Type B pancreatic cell (in vitro differentiated cells): ENCODE measurements at regions not wholly inside any gene's neighbourhood (a gene's known extent, or its start where the extent isn't known, plus 50 kb on each side); places are given as distances from the start of the nearest gene placed in this dataset.
A peak's percentile ranks its signal among the peaks of the same experiment; 100 is the strongest.

Experiments used
- DNase-seq: peaks from one replicate; pipeline ENCODE4 v3.0.0; 2021; ENCODE audit warnings: mixed read lengths; ENCODE audit not compliant: unreplicated experiment; ENCODE audit errors: extremely low spot score
- H3K27ac Mint-ChIP-seq: 2 replicates; pipeline ENCODE4 v1.8.0; 2021; ENCODE audit warnings: mild to moderate bottlenecking, mixed read lengths
- H3K27me3 Mint-ChIP-seq: 2 replicates; pipeline ENCODE4 v1.8.0; 2021; ENCODE audit warnings: mixed read lengths
- H3K36me3 Mint-ChIP-seq: 2 replicates; pipeline ENCODE4 v1.8.0; 2021; ENCODE audit warnings: mixed read lengths
- H3K4me1 Mint-ChIP-seq: one replicate; pipeline ENCODE4 v1.8.0; 2021; ENCODE audit warnings: mixed read lengths; ENCODE audit not compliant: unreplicated experiment
- H3K4me3 Mint-ChIP-seq: 2 replicates; pipeline ENCODE4 v1.8.0; 2021; ENCODE audit warnings: mild to moderate bottlenecking, mixed read lengths
- H3K9me3 Mint-ChIP-seq: 2 replicates; pipeline ENCODE4 v1.8.0; 2021; ENCODE audit warnings: mixed read lengths
- TF ChIP-seq, protein P1 (sequence below): fragments of 200-600 bp; sonication (generic); conservative IDR thresholded peaks from 2 replicates; pipeline ENCODE4 v1.5.0; 2021; ENCODE audit warnings: antibody characterized with exemption, mild to moderate bottlenecking

DNA sequence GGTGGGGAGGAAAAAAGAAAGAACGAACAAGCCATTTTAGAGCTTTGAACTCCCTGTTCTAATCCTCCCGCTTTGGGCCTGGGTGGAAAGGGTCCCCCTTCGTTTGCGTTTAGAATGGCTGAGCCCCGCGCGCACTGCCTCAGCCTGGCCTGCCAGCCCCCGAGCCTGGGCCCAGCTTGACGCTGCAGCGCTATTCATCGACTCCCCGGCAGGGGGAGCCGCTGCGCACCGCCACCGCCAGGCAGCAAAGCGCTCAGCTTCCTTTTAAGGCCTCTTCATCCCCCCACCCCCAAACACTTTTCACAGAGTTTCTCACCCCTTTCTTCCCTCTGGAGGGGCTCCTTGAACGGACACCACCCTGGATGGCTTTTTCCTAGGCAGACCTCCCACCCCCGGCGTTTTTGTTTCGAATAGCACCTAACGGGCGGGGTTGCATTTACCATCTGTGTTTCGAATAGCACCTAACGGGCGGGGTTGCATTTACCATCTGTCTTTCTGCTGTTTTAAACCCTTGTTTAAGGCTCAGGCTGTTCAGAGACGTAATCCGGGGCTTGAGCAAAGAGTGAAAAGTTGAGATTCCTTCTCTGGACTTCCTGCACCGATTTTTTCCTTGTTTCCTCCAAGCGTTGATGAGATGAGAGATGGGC, 56.4 kb upstream of the PIWIL1 start:
- H3K36me3 Mint-ChIP-seq = no peaks in the 10 kb centered on the region
- H3K4me1 Mint-ChIP-seq = peaks cover 4% of the 10 kb centered on the region
- peaks cover 15% of the 10 kb centered on the region for H3K9me3 Mint-ChIP-seq
- peak overlapping the region; percentile 17 for H3K4me3 Mint-ChIP-seq
- H3K27me3 Mint-ChIP-seq = peaks cover 22% of the 10 kb centered on the region
- TF ChIP-seq, protein P1, sequence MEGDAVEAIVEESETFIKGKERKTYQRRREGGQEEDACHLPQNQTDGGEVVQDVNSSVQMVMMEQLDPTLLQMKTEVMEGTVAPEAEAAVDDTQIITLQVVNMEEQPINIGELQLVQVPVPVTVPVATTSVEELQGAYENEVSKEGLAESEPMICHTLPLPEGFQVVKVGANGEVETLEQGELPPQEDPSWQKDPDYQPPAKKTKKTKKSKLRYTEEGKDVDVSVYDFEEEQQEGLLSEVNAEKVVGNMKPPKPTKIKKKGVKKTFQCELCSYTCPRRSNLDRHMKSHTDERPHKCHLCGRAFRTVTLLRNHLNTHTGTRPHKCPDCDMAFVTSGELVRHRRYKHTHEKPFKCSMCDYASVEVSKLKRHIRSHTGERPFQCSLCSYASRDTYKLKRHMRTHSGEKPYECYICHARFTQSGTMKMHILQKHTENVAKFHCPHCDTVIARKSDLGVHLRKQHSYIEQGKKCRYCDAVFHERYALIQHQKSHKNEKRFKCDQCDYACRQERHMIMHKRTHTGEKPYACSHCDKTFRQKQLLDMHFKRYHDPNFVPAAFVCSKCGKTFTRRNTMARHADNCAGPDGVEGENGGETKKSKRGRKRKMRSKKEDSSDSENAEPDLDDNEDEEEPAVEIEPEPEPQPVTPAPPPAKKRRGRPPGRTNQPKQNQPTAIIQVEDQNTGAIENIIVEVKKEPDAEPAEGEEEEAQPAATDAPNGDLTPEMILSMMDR = peak; percentile 85
- DNase-seq = no peak
- no peak overlapping the region for H3K27ac Mint-ChIP-seq

DNA sequence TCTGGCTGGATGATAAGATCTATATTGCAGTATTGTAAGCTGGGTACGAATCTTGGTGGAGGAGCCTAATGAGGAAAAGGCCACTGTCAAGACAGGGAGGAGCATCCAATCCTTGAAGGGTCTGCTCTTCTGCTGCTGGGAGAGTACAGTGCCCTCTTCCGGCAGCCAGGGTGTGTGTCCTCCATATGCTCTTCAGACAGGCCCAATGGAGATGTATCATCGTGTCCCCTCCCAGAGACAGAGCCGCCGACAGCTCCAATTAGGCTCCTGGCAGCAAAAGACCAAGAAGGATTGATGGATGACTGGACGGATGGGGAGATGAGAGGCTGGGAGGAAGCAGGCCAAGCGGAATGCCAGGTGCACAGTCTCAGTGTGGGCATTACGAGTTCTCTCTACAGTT, 51.6 kb upstream of the PIWIL1 start:
- Mint-ChIP-seq H3K36me3 (no peaks in the 10 kb centered on the region), H3K9me3 (peaks cover 15% of the 10 kb centered on the region), H3K4me3 (no peak overlapping the region), H3K27me3 (peaks cover 21% of the 10 kb centered on the region), H3K4me1 (peaks cover 17% of the 10 kb centered on the region), H3K27ac (no peak overlapping the region)
- TF ChIP-seq, protein P1 = peak; percentile 70
- DNase-seq = no peak

DNA sequence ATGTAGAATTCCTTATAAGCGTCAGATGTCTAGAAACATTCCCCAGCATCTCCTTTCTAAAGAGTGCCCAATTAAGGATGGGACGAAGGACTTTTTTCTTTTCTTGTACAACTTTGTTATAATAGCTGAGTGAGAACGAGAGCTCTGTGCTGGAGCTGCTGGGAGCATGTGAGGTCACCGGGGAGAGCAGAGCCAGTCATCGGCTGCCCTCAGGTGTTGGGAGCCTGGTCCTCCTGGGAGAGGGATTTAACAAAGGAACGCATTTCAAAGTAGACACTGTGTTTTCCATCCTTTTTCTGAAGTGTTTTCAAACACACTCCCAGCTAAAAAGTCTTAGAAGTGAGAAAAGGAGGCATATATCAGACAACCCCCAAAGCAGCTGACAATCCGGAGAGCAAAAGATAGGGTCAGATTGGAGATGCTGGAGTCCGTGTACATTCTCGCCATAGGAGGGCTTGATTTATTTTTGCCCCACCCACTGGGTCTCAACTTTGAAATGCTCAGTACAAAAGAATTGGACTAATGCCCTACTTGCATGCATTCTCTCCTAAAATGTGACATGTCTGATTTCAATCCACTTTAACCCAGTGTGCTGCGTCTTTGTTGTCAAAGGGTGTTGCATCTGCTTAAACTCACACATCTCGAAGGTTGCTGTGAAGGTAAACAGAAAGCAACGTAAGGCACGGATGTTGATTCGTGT, 50.8 kb upstream of the PIWIL1 start:
- Mint-ChIP-seq H3K4me1 (peaks cover 17% of the 10 kb centered on the region), H3K27ac (peak overlapping the region; percentile 10), H3K36me3 (no peaks in the 10 kb centered on the region), H3K9me3 (peaks cover 16% of the 10 kb centered on the region), H3K27me3 (peaks cover 17% of the 10 kb centered on the region), H3K4me3 (no peak overlapping the region)
- TF ChIP-seq, protein P1 = no peak
- DNase-seq = no peak
